Nephron progenitor cell (in vitro differentiated cells): ENCODE measurements at regions not wholly inside any gene's neighbourhood (a gene's known extent, or its start where the extent isn't known, plus 50 kb on each side); places are given as distances from the start of the nearest gene placed in this dataset.

Source experiments
- DNase-seq: peaks from one replicate; pipeline ENCODE4 v3.0.0; 2021
- H3K27ac Mint-ChIP-seq: 2 replicates; pipeline ENCODE4 v1.8.0; 2021; ENCODE audit warnings: mild to moderate bottlenecking, moderate library complexity, mixed read lengths
- H3K27me3 Mint-ChIP-seq: 2 replicates; pipeline ENCODE4 v1.8.0; 2021; ENCODE audit warnings: mild to moderate bottlenecking, low read depth, mixed read lengths; ENCODE audit not compliant: poor library complexity
- H3K36me3 Mint-ChIP-seq: 2 replicates; pipeline ENCODE4 v1.8.0; 2021; ENCODE audit warnings: low read depth, mixed read lengths
- H3K4me1 Mint-ChIP-seq: 2 replicates; pipeline ENCODE4 v1.8.0; 2021; ENCODE audit warnings: mixed read lengths
- H3K4me3 Mint-ChIP-seq: 2 replicates; pipeline ENCODE4 v1.8.0; 2021; ENCODE audit warnings: mild to moderate bottlenecking, moderate library complexity, mixed read lengths
- H3K9me3 Mint-ChIP-seq: 2 replicates; pipeline ENCODE4 v1.8.0; 2021; ENCODE audit warnings: mild to moderate bottlenecking, moderate library complexity, mixed read lengths
- TF ChIP-seq, protein P1 (sequence below): fragments of 200-600 bp; sonication (generic); IDR thresholded peaks from 2 replicates; pipeline ENCODE4 v1.5.0; 2021; ENCODE audit warnings: antibody characterized with exemption

DNA sequence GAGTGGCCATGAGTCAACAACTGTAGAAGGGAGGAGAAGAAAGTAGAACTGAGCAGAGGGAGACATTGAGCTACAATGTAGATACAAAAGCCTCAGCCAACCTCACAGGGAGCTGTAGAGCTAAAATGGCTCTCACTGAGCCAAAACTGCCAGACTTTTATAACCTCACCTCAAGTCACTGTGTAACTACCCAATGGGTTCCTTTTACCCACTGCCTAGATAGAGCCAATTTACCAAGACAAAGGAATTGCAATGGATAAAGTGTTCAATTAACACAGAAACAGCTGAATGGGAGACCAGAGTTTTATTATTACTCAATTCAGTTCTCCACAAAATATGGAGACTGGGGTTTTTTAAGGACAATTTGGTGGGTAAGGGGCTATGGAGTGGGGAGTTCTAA lies 938.9 kb upstream of the GRIA3 start:
- Mint-ChIP-seq H3K9me3 (peaks cover 4% of the 10 kb centered on the region), H3K4me3 (no peak overlapping the region), H3K27ac (no peak overlapping the region), H3K4me1 (no peaks in the 10 kb centered on the region), H3K36me3 (no peaks in the 10 kb centered on the region), H3K27me3 (no peaks in the 10 kb centered on the region)
- TF ChIP-seq, protein P1, sequence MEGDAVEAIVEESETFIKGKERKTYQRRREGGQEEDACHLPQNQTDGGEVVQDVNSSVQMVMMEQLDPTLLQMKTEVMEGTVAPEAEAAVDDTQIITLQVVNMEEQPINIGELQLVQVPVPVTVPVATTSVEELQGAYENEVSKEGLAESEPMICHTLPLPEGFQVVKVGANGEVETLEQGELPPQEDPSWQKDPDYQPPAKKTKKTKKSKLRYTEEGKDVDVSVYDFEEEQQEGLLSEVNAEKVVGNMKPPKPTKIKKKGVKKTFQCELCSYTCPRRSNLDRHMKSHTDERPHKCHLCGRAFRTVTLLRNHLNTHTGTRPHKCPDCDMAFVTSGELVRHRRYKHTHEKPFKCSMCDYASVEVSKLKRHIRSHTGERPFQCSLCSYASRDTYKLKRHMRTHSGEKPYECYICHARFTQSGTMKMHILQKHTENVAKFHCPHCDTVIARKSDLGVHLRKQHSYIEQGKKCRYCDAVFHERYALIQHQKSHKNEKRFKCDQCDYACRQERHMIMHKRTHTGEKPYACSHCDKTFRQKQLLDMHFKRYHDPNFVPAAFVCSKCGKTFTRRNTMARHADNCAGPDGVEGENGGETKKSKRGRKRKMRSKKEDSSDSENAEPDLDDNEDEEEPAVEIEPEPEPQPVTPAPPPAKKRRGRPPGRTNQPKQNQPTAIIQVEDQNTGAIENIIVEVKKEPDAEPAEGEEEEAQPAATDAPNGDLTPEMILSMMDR = no peak
- DNase-seq = no peak

DNA sequence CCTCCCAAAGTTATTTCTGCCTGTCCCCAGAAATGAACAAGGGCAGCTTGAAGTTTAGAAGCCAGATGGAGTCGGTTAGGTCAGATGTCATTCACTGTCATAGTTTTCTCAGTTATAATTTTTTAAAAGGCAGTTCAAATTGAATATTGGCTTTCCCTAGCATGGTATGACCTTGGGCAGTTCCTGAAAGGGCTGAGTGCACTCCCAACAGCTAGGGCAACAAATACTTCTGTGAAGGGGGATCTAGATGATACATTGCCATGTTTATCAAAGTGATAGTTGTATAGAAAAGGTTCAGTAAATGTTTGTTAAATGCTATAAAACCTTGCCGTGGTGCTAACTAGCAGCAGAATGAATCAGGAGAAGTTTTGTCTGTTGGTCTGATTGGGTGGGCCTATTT lies 938.1 kb upstream of the GRIA3 start:
- H3K4me1 Mint-ChIP-seq = no peaks in the 10 kb centered on the region
- H3K36me3 Mint-ChIP-seq = no peaks in the 10 kb centered on the region
- H3K27me3 Mint-ChIP-seq = no peaks in the 10 kb centered on the region
- TF ChIP-seq, protein P1 = no peak
- peaks cover 4% of the 10 kb centered on the region for H3K9me3 Mint-ChIP-seq
- no peak overlapping the region for H3K4me3 Mint-ChIP-seq
- H3K27ac Mint-ChIP-seq = no peak overlapping the region
- DNase-seq = no peak

DNA sequence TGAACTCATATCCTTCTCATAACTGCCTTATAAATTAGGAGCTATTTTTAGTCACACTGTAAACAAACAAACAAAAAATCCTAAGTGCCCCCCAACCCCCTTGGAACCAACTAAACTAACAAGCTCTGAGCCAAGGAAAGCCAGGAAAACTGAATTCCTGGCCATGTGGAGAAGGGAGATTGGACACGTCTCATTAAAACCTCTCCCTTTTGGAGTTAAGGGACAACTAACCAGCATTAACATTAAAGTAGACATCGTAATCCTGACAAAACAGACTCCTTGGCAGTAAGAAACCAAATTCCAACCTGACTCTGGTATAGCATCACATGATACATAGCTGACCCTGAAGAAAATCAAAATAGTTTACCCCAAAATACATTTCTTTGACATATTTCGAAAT lies 937.1 kb upstream of the GRIA3 start:
- no peak for DNase-seq
- Mint-ChIP-seq H3K27me3 (no peaks in the 10 kb centered on the region), H3K36me3 (no peaks in the 10 kb centered on the region), H3K4me3 (no peak overlapping the region), H3K27ac (no peak overlapping the region), H3K4me1 (no peaks in the 10 kb centered on the region), H3K9me3 (peaks cover 2% of the 10 kb centered on the region)
- TF ChIP-seq, protein P1 = no peak

DNA sequence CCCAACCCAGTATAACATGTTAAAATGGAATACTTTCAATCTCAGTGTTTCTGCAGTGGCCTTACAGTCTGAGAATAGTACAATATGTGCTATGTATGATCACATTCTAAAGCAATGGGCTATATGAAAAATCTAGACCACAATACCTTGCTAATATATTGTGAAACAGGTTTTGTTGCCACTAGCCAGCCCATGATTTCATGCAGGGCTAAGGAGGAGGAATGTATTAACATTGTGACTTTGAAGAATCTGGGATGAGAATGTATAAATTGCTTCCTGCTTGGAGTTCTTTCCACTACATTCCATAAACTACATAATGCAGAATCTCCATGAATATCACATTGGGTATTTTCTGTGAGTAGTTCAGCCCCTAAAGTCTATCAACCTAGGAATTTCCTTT lies 935.4 kb upstream of the GRIA3 start:
- DNase-seq = no peak
- no peak overlapping the region for H3K4me3 Mint-ChIP-seq
- H3K4me1 Mint-ChIP-seq = no peaks in the 10 kb centered on the region
- no peaks in the 10 kb centered on the region for H3K27me3 Mint-ChIP-seq
- H3K9me3 Mint-ChIP-seq = no peaks in the 10 kb centered on the region
- TF ChIP-seq, protein P1 = no peak
- H3K27ac Mint-ChIP-seq = no peak overlapping the region
- H3K36me3 Mint-ChIP-seq = no peaks in the 10 kb centered on the region

DNA sequence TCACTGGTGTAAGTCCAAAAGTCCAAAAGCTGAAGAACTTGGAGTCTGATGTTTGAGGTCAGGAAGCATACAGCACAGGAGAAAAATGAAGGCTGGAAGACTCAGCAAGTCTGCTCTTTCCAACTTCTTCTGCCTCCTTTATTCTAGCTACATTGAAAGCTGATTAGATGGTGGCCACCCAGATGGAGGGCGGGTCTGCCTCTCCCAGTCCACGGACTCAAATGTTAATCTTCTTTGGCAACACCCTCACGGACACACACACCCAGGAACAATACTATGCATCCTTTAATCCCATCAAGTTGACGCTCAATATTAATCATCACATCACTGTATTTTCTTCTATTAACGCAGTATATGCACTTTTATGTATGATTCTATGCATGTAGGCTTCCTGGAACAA lies 931.6 kb upstream of the GRIA3 start:
- TF ChIP-seq, protein P1 = no peak
- DNase-seq = no peak
- no peaks in the 10 kb centered on the region for H3K9me3 Mint-ChIP-seq
- no peak overlapping the region for H3K27ac Mint-ChIP-seq
- H3K36me3 Mint-ChIP-seq = no peaks in the 10 kb centered on the region
- H3K27me3 Mint-ChIP-seq = no peaks in the 10 kb centered on the region
- H3K4me1 Mint-ChIP-seq = no peaks in the 10 kb centered on the region
- H3K4me3 Mint-ChIP-seq = no peak overlapping the region

DNA sequence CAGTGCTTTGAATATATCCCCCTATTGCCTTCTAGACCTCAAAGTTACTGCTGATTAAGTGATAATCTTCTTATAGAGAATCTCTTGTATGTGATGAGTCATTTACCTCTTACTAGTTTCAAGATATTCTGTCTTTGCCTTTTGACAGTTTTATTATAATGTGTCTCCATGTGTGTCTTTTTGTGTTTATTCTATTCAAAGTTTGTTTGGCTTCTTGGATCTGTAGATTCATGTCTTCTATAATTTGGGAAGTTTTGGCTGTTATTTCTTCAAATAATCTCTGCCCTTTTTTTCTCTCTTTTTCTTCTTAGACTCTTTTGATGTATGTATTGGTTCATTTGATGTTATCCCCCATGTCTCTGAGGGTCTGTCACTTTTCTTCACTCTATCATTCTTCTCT lies 915.7 kb upstream of the GRIA3 start:
- DNase-seq = no peak
- no peaks in the 10 kb centered on the region for H3K36me3 Mint-ChIP-seq
- no peak overlapping the region for H3K4me3 Mint-ChIP-seq
- TF ChIP-seq, protein P1 = no peak
- peaks cover 31% of the 10 kb centered on the region for H3K9me3 Mint-ChIP-seq
- no peaks in the 10 kb centered on the region for H3K4me1 Mint-ChIP-seq
- no peaks in the 10 kb centered on the region for H3K27me3 Mint-ChIP-seq
- no peak overlapping the region for H3K27ac Mint-ChIP-seq
